Caco-2 (cell line): ENCODE measurements at regions not wholly inside any gene's neighbourhood (a gene's known extent, or its start where the extent isn't known, plus 50 kb on each side); places are given as distances from the start of the nearest gene placed in this dataset.

Experiments
- BruUV-seq: library from RNA; stranded (reverse); fragments of 400-500 nt; replicated peaks from 2 replicates; lab custom pipeline; 2021; lab: Mats Ljungman, UMichigan
- CTCF ChIA-PET: fragments of 300-600 bp; sonication (Branson Sonifier 250); formaldehyde crosslinking; loops from one replicate; lab custom pipeline; 2022; ENCODE audit warnings: antibody characterized with exemption; lab: Charles Lee
- POLR2A ChIA-PET: fragments of 300-600 bp; sonication (Branson Sonifier 250); formaldehyde crosslinking; loops from one replicate; lab custom pipeline; 2022; ENCODE audit warnings: antibody characterized with exemption; lab: Charles Lee
- DNase-seq, 2 experiments: peaks; one replicate each; pipeline versions ENCODE4 v3.0.0 to v3.0.0-alpha.2; 2020 to 2022
- H3K27me3 ChIP-seq: replicated peaks from 2 replicates; pipeline ENCODE4 v1.6.0; 2011; ENCODE audit warnings: low read length; ENCODE audit not compliant: control insufficient read depth, insufficient read depth
- H3K36me3 ChIP-seq: 2 replicates; pipeline ENCODE4 v1.5.1; 2011; ENCODE audit warnings: low read length; ENCODE audit not compliant: control insufficient read depth, insufficient read depth
- H3K4me1 ChIP-seq: fragments of 250-450 bp; sonication (Bioruptor Pico); 2 replicates; pipeline ENCODE4 v1.5.1; 2020; ENCODE audit warnings: mild to moderate bottlenecking
- H3K4me3 ChIP-seq: 2 replicates; pipeline ENCODE4 v1.5.1; 2011; ENCODE audit warnings: low read depth, mild to moderate bottlenecking, control low read depth, low read length
- H3K9me3 ChIP-seq: fragments of 250-450 bp; sonication (Bioruptor Pico); 2 replicates; pipeline ENCODE4 v1.5.1; 2020; ENCODE audit warnings: mild to moderate bottlenecking, moderate library complexity
- H3K27ac Mint-ChIP-seq: one replicate; pipeline ENCODE4 v1.8.0; 2022; ENCODE audit warnings: mixed read lengths; ENCODE audit not compliant: unreplicated experiment
- H3K27me3 Mint-ChIP-seq: one replicate; pipeline ENCODE4 v1.8.0; 2022; ENCODE audit warnings: mixed read lengths; ENCODE audit not compliant: insufficient read depth, unreplicated experiment
- H3K36me3 Mint-ChIP-seq: one replicate; pipeline ENCODE4 v1.8.0; 2022; ENCODE audit warnings: mild to moderate bottlenecking, mixed read lengths; ENCODE audit not compliant: insufficient read depth, unreplicated experiment
- H3K4me1 Mint-ChIP-seq: one replicate; pipeline ENCODE4 v1.8.0; 2022; ENCODE audit warnings: low read depth, mixed read lengths; ENCODE audit not compliant: unreplicated experiment
- H3K4me3 Mint-ChIP-seq: one replicate; pipeline ENCODE4 v1.8.0; 2022; ENCODE audit warnings: mild to moderate bottlenecking, moderate library complexity, mixed read lengths; ENCODE audit not compliant: unreplicated experiment
- H3K9me3 Mint-ChIP-seq: one replicate; pipeline ENCODE4 v1.8.0; 2022; ENCODE audit warnings: mixed read lengths; ENCODE audit not compliant: unreplicated experiment
- intact Hi-C: fragments of 100-400 bp; cut with micrococcal nuclease; formaldehyde crosslinking; loops from one replicate; pipeline ENCODE4 v1.10.0; 2022; ENCODE audit not compliant: unreplicated experiment
- TF ChIP-seq, protein P1 (sequence below), 2 experiments: fragments of 200-600 bp in 1 of 2; IDR thresholded peaks; 1 replicate in 1 of 2; 2 replicates in 1 of 2; pipeline versions ENCODE4 v1.5.1 to v1.8.0; 2011 to 2022; ENCODE audit warnings: antibody characterized with exemption in 1 of 2, control low read depth in 1 of 2, inconsistent platforms in 1 of 2, low read depth in 1 of 2, low read length in 1 of 2, mild to moderate bottlenecking in 1 of 2, moderate library complexity in 1 of 2; ENCODE audit not compliant: insufficient read depth in 1 of 2, severe bottlenecking in 1 of 2, unreplicated experiment in 1 of 2

DNA sequence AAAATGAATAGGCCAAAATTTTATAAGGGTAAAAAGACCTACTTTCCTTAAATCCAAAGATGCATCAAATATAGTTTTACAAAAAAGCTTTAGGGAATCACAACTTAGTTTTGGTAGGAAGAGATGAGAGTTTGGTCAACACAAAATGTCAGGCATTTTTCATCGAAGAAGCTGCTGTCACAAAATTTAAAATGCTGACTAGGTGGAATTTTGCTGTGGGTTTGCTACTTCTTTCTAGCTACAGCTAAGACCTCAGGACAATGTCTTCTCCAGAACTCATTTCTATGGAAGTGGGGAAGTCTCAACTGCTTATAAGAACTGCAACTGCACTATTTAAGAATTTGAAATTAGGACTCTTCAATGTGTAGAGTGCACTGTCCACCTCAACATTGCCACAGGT, 351.1 kb downstream of the HAO1 start:
- no TSS peak for BruUV-seq
- Histone ChIP-seq H3K27me3 (no peaks in the 10 kb centered on the region), H3K36me3 (no peaks in the 10 kb centered on the region), H3K4me3 (no peak overlapping the region), H3K9me3 (no peaks in the 10 kb centered on the region), H3K4me1 (no peaks in the 10 kb centered on the region)
- TF ChIP-seq, protein P1, sequence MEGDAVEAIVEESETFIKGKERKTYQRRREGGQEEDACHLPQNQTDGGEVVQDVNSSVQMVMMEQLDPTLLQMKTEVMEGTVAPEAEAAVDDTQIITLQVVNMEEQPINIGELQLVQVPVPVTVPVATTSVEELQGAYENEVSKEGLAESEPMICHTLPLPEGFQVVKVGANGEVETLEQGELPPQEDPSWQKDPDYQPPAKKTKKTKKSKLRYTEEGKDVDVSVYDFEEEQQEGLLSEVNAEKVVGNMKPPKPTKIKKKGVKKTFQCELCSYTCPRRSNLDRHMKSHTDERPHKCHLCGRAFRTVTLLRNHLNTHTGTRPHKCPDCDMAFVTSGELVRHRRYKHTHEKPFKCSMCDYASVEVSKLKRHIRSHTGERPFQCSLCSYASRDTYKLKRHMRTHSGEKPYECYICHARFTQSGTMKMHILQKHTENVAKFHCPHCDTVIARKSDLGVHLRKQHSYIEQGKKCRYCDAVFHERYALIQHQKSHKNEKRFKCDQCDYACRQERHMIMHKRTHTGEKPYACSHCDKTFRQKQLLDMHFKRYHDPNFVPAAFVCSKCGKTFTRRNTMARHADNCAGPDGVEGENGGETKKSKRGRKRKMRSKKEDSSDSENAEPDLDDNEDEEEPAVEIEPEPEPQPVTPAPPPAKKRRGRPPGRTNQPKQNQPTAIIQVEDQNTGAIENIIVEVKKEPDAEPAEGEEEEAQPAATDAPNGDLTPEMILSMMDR (IDR thresholded peaks at IDR 0.05; ENCODE audit: insufficient read depth in 1 of 2, low read depth in 1 of 2, low read length in 1 of 2, severe bottlenecking in 1 of 2, unreplicated experiment in 1 of 2), result no peak
- intact Hi-C loops, result no loop called here
- Mint-ChIP-seq H3K27me3 (peaks cover 3% of the 10 kb centered on the region), H3K4me1 (no peaks in the 10 kb centered on the region), H3K36me3 (no peaks in the 10 kb centered on the region), H3K4me3 (no peak overlapping the region), H3K9me3 (no peaks in the 10 kb centered on the region), H3K27ac (no peak overlapping the region)
- DNase-seq, result no peak
- ChIA-PET POLR2A (no interaction called here), CTCF (no interaction called here)

- H3K9me3 ChIP-seq, result no peaks in the 10 kb centered on the region
- intact Hi-C loops, result no loop called here
- TF ChIP-seq, protein P1 (IDR thresholded peaks at IDR 0.05; ENCODE audit: insufficient read depth in 1 of 2, low read depth in 1 of 2, low read length in 1 of 2, severe bottlenecking in 1 of 2, unreplicated experiment in 1 of 2), result no peak
- no peak overlapping the region for H3K4me3 ChIP-seq
- no peaks in the 10 kb centered on the region for H3K36me3 ChIP-seq
- H3K4me1 ChIP-seq, result no peaks in the 10 kb centered on the region
- Mint-ChIP-seq H3K36me3 (no peaks in the 10 kb centered on the region), H3K4me3 (no peak overlapping the region), H3K27me3 (no peaks in the 10 kb centered on the region), H3K9me3 (no peaks in the 10 kb centered on the region), H3K4me1 (no peaks in the 10 kb centered on the region), H3K27ac (no peak overlapping the region)
- ChIA-PET CTCF (no interaction called here), POLR2A (no interaction called here)
- H3K27me3 ChIP-seq, result no peaks in the 10 kb centered on the region
- BruUV-seq, result no TSS peak
- DNase-seq, result no peak
Measured at GRCh38 chr20:7596541-7596940, 343.7 kb downstream of the HAO1 start.

DNA sequence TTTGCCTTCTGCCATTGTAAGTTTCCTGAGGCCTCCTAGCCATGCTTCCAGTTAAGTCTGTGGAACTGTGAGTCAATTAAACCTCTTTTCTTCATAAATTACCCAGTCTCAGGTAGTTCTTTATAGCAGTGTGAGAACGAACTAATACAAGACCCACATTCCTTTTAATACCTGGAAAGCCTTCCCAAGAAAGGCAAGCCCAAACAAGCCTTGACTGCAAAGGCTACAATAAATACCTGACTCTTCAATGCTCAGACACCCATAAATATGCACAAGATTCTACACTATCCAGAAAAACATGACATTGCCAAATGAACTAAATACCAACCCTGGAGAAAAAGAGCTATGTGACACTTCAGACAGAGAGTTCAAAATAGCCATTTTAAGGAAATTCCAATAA, 338.8 kb downstream of the HAO1 start:
- intact Hi-C loops, result no loop called here
- Histone ChIP-seq H3K4me3 (no peak overlapping the region), H3K4me1 (no peaks in the 10 kb centered on the region), H3K9me3 (no peaks in the 10 kb centered on the region), H3K27me3 (no peaks in the 10 kb centered on the region), H3K36me3 (no peaks in the 10 kb centered on the region)
- Mint-ChIP-seq H3K27me3 (no peaks in the 10 kb centered on the region), H3K4me1 (no peaks in the 10 kb centered on the region), H3K27ac (no peak overlapping the region), H3K36me3 (no peaks in the 10 kb centered on the region), H3K4me3 (no peak overlapping the region), H3K9me3 (no peaks in the 10 kb centered on the region)
- TF ChIP-seq, protein P1 (IDR thresholded peaks at IDR 0.05; ENCODE audit: insufficient read depth in 1 of 2, low read depth in 1 of 2, low read length in 1 of 2, severe bottlenecking in 1 of 2, unreplicated experiment in 1 of 2), result no peak
- no TSS peak for BruUV-seq
- no peak for DNase-seq
- CTCF ChIA-PET, result no interaction called here
- POLR2A ChIA-PET, result no interaction called here
